LNCAP (cell line): ENCODE measurements at regions not wholly inside any gene's neighbourhood (a gene's known extent, or its start where the extent isn't known, plus 50 kb on each side); places are given as distances from the start of the nearest gene placed in this dataset.

ENCODE experiments used
- TF ChIP-seq, protein P1 (sequence below): fragments of 450-650 bp; IDR thresholded peaks from 2 replicates; pipeline ENCODE4 v1.5.1; 2017; ENCODE audit warnings: mild to moderate bottlenecking

DNA sequence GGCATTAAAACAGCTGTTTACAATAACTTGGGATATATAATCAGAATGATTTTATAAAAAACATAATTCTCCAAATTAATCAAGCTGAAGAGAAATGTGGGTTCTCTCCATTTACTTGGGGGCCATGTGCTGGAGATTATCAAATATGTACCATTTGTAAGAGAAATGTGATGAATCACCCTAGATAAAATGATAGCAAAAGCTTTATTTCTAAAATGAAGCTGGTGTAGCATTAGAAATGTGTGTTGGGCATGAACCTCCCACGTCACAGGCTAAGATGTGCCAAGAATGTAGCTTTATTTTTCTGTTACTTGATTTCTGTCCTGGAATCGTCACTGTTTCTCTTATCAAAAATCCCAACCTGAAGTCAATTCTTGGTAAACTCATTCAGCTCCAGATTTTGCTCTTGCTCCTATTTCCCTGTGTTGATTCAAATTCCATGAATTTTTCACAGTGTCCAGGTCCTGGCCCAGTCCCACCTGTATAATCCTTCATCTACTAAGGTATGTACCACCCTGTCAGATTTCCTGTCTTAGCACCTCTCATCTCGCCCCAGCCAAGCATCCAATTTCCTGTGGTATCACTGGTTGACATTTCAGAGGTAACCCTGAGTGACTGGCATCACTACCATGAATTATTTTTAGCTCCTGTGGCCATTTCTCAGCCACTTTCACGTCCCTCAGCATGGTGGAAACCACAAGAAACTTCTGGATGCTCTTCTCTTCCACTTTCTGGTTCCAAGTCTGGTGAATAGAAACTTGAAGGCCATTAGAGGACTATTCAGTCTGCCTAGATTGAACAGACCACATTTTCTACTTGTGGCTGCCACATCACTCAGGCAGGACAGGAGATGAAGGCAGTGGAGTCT lies 103.6 kb upstream of the FLRT2 start:
- TF ChIP-seq, protein P1, sequence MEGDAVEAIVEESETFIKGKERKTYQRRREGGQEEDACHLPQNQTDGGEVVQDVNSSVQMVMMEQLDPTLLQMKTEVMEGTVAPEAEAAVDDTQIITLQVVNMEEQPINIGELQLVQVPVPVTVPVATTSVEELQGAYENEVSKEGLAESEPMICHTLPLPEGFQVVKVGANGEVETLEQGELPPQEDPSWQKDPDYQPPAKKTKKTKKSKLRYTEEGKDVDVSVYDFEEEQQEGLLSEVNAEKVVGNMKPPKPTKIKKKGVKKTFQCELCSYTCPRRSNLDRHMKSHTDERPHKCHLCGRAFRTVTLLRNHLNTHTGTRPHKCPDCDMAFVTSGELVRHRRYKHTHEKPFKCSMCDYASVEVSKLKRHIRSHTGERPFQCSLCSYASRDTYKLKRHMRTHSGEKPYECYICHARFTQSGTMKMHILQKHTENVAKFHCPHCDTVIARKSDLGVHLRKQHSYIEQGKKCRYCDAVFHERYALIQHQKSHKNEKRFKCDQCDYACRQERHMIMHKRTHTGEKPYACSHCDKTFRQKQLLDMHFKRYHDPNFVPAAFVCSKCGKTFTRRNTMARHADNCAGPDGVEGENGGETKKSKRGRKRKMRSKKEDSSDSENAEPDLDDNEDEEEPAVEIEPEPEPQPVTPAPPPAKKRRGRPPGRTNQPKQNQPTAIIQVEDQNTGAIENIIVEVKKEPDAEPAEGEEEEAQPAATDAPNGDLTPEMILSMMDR = no peak

DNA sequence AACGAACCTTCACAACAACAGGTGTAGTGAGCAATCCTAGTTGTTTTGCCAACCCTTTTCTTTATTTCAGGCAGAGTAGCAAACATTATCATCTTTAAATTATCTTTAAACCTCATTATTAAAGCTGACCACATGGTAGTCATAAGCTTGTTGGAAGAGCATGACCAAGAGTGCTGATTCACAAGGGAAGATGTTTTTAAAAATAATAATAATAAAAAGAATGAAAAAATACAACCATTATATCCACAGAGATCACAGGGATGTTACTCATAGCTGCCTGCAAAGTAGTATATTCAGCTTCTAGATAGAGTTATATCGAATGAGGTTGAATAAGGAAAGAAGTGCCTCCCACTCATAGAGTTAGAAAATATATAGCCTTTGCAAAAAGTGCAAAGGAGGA lies 101.0 kb upstream of the FLRT2 start:
- TF ChIP-seq, protein P1 = no peak

DNA sequence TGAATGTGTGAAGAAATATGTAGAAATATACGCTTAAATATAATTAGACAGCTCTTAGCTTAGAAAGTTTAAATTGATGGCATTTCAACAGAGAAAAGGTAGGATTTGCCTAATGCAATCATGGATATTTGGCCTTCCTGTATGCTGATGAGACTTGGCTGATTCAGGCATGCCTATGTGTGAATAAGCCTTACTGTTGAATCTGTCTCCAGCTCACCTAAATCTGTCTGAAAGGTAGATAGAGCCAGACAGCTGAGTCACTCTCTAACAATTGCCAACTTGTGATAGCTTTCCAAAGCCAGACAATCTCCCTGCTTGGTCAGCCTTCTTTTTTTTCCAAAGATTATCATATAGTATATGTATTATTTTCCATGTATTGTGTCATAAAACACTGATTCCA lies 92.8 kb upstream of the FLRT2 start:
- TF ChIP-seq, protein P1 = no peak

DNA sequence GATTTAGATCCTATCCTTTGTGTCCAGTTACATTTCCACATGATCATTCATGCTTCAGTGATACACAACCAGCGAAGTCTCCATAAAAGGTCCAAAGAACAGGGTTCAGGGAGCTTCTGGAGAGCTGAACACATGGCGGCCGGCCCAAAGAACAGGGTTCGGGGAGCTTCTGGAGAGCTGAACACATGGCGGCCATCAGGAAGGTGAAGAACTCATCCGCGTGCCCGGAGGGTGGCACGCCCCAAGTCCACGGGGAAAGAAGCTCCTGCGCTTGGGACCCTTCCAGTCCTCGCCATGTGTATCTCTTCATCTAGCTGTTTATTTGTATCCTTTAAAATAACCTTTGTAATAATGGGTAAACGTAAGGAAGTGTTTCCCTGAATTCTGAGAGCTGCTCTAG lies 91.9 kb upstream of the FLRT2 start:
- TF ChIP-seq, protein P1 = no peak

DNA sequence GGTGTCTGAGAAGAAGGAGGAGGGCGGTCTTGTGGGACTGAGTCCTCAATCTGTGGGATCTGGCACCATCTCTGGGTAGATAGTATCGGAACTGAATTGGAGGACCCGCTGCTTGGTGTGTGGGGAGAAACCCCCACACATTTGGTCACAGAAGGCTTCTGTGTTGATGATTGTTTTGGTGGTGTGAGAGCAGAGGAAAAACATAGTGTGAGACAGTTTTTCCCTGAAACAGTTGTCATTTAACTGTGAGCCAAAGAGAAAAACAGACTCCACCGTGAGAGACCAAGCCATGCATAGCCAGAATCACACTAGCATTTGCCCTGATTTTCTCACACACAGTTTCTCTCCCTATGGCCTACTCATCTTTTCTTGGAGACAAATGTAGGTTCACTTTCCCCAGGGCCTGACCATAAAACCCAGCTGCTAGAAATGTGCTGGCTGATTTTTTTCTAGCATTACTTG lies 91.4 kb upstream of the FLRT2 start:
- TF ChIP-seq, protein P1 = no peak

DNA sequence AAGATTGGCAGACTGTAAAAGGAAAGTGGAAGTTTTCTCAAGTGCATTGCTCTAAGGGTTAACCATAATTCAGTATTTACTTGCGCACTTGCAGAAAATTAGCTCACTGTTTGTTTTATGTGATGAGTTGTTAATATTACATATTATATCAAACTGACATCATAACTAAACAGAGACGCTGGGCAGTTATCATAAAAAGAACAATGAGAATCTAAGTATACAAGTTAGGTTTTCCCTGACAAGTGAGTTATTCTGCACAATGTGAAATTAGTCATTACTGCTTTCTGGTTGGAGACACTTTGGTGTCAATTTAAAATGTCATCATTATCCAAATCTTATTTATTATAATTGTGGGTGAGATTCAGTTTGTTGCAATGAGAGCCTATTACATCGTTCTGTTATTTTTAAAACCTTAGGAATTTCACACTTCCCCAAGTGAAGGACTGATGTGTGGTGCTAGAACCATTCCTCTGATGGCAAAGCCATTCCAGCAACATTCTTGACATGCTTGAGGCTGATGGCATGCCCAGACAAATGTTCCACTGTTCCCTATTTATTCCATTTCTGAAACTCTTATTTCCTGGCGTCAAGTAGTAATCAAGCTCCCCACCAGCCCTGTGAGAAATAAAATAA lies 90.1 kb upstream of the FLRT2 start:
- TF ChIP-seq, protein P1 = no peak

DNA sequence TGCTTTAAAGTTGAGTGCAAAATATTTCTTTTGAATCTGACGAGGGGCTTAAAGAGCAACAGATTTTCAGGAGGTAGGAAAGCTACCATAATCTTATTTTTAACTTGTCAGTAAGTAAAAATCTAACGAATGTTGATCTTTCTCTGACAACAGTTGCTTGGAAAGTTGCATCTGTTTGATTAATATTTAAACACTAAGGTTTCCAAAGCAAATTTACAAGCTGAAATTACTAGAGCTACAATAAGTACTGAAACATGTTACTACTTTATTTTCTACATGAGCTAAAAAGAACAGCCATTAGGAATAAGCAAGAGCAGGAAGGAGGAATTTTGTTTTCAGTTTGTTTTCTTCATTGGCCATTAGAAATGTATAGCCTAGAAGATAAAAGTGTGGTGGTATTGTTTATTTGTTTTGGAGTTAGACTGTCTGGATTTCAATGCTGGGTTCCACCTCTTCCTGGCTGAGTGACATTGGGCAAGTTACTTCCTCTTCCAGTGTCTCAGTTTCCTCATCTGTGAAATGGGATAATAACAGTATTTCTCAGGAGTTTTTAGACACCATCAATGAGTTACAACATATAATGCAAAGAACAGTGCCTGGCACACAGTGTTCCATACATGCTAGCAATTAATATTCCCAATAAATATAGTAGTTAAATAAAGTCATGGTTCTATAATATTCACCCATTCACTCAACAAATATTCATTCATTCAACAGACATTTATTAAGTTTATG lies 87.9 kb upstream of the FLRT2 start:
- TF ChIP-seq, protein P1 = no peak
